ENCODE measurements at regions not wholly inside any gene's neighbourhood (a gene's known extent, or its start where the extent isn't known, plus 50 kb on each side); places are given as distances from the start of the nearest gene placed in this dataset.
A peak's percentile ranks its signal among the peaks of the same experiment; 100 is the strongest.

DNA sequence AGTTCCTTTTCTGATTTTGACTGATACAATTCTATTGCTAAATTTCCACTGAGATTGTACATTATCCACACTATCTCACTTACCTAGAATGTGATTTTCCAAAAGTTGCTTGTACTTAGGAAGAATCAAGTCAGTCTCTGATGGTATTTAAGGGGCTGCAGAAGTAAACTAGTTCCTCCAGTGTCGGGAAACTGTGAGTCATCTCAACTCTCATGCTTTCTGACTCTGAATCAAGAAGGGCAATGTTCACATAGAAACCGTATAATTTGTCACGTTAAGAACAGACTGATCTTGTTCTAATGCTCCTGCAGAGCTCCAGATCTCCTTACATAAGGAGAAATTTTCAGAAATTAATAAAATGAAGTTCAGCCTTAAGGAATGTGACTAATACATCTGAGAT is 369.3 kb downstream of the KLF5 start:
- intact Hi-C loops (cut with micrococcal nuclease) = no loop called here
- Mint-ChIP-seq H3K27me3 (peaks cover 3% of the 10 kb centered on the region), H3K9me3 (no peaks in the 10 kb centered on the region), H3K36me3 (ENCODE audit: low read depth) (no peaks in the 10 kb centered on the region), H3K4me1 (ENCODE audit: low read depth) (no peaks in the 10 kb centered on the region), H3K4me3 (no peak overlapping the region), H3K27ac (no peak overlapping the region)
- ATAC-seq (no peak), DNase-seq (peak; percentile 5)
- ChIA-PET CTCF (no interaction called here), POLR2A (no interaction called here)
- TF ChIP-seq, protein P1, sequence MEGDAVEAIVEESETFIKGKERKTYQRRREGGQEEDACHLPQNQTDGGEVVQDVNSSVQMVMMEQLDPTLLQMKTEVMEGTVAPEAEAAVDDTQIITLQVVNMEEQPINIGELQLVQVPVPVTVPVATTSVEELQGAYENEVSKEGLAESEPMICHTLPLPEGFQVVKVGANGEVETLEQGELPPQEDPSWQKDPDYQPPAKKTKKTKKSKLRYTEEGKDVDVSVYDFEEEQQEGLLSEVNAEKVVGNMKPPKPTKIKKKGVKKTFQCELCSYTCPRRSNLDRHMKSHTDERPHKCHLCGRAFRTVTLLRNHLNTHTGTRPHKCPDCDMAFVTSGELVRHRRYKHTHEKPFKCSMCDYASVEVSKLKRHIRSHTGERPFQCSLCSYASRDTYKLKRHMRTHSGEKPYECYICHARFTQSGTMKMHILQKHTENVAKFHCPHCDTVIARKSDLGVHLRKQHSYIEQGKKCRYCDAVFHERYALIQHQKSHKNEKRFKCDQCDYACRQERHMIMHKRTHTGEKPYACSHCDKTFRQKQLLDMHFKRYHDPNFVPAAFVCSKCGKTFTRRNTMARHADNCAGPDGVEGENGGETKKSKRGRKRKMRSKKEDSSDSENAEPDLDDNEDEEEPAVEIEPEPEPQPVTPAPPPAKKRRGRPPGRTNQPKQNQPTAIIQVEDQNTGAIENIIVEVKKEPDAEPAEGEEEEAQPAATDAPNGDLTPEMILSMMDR (IDR thresholded peaks at IDR 0.05) = no peak

DNA sequence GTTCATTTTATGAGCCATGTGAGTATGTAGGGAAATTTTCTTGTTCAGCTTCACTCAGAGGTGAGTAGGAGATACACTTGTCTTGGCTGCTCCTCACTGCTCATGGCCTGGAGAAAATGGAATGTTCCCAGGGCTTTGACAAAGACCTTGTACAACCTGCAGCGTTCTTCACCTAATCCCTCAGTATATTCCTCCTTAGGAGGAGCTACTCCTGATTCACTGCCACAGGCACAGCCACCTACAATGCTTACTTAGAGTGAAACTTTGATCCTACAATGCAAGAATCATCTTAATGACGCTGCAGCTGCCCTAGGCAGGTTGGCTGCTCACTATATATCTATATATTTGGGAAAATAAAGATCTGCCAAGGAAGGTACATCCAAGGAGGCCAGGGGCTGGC is 364.2 kb downstream of the KLF5 start:
- intact Hi-C loops (cut with micrococcal nuclease) = no loop called here
- Mint-ChIP-seq H3K36me3 (ENCODE audit: low read depth) (no peaks in the 10 kb centered on the region), H3K27me3 (peaks cover 3% of the 10 kb centered on the region), H3K27ac (no peak overlapping the region), H3K4me3 (no peak overlapping the region), H3K9me3 (no peaks in the 10 kb centered on the region), H3K4me1 (ENCODE audit: low read depth) (peaks cover 5% of the 10 kb centered on the region)
- DNase-seq = no peak
- ChIA-PET CTCF (interaction anchor here (1.6 kb wide), 1 partner anchor 11 kb away, joined by 4 read pairs; no protein-coding TSS in a partner anchor), POLR2A (no interaction called here)
- TF ChIP-seq, protein P1 (IDR thresholded peaks at IDR 0.05) = no peak
- no peak for ATAC-seq

DNA sequence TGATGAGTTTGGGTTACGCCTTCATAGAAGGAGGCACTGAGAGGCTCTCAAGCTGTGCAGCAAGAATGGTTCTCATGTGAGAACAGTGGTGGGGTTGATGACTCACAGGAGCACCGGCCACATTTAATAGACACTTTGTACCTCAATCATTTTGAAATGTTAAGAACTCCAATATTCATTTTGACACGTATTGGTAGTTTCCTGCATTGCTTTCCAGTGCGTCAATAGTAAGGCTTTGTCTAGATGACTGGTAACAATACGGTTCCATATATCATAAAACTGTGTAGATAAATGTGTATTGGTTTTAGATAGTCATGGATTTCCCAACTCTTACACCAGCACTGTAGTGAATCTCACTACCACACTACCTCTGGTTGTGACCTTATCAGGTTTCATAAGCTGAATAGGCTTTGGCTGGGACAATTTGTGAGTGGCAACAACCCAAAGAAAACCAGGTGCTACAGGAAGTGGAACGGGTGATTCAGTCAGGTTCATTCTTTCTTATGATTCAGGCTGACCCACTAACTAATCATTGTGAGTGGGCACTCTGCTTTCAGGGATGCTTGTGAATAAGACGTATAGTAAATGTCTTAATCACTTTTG is 362.6 kb downstream of the KLF5 start:
- Mint-ChIP-seq H3K4me1 (ENCODE audit: low read depth) (peaks cover 5% of the 10 kb centered on the region), H3K27ac (no peak overlapping the region), H3K27me3 (peaks cover 3% of the 10 kb centered on the region), H3K36me3 (ENCODE audit: low read depth) (no peaks in the 10 kb centered on the region), H3K9me3 (no peaks in the 10 kb centered on the region), H3K4me3 (no peak overlapping the region)
- ATAC-seq (peak; percentile 88), DNase-seq (peak; percentile 51)
- intact Hi-C loops (cut with micrococcal nuclease) = no loop called here
- ChIA-PET POLR2A (no interaction called here), CTCF (interaction anchor here (1.6 kb wide), 1 partner anchor 10 kb away, joined by 4 read pairs; no protein-coding TSS in a partner anchor)
- TF ChIP-seq, protein P1 (IDR thresholded peaks at IDR 0.05) = no peak

DNA sequence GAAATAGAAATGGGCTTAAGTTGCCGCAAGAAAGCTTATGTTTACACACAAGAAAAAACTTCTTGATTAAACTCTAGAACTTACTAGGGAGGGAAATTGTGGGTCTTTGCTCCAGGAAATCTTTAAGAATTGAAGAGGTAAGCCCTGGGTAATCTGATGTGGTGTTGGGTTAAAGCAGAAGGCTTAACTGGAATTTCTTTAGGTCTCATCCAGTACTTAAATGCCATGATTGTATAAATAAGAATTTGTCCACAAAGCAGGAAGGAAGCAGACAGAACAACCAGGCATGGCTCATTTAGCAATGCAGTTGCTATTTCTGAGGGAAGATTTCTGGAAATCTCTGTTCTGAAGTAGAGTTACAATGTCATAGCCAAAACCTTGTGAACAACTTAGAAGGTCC is 360.4 kb downstream of the KLF5 start:
- Mint-ChIP-seq H3K27me3 (no peaks in the 10 kb centered on the region), H3K4me3 (no peak overlapping the region), H3K27ac (no peak overlapping the region), H3K36me3 (ENCODE audit: low read depth) (no peaks in the 10 kb centered on the region), H3K4me1 (ENCODE audit: low read depth) (peaks cover 5% of the 10 kb centered on the region), H3K9me3 (no peaks in the 10 kb centered on the region)
- TF ChIP-seq, protein P1 (IDR thresholded peaks at IDR 0.05) = no peak
- CTCF ChIA-PET = no interaction called here
- POLR2A ChIA-PET = no interaction called here
- intact Hi-C loops (cut with micrococcal nuclease) = no loop called here
- no peak for ATAC-seq
- no peak for DNase-seq

DNA sequence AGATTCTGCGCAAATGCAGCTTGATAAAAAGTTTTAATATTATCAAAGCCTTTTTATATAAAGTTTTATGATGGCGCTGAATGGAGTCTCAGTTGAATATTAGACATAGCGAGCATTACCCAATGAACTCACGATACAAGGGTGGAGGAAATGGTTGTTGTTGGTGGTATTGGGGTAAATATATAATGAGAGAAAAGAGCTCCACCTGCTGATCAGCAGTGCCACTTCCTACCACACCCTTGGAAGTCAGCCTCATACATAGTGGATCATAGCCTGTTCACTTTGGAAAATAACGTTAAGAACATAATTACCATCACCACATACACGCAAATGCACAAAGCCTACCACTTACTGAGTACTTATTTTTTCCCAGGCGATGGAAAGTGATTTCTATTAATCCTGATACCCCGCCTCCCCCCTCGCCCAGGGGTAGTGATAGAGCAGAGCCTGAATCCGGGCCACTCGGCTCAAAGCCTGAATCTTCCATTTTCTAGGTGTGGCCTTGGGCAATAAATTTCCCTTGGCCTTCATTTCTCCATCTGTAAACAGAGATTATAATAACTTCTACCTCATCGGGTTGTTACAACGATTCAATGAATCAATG is 358.3 kb downstream of the KLF5 start:
- POLR2A ChIA-PET = no interaction called here
- CTCF ChIA-PET = no interaction called here
- TF ChIP-seq, protein P1 (IDR thresholded peaks at IDR 0.05) = no peak
- no peak for ATAC-seq
- intact Hi-C loops (cut with micrococcal nuclease) = no loop called here
- Mint-ChIP-seq H3K4me3 (no peak overlapping the region), H3K27me3 (no peaks in the 10 kb centered on the region), H3K4me1 (ENCODE audit: low read depth) (peaks cover 5% of the 10 kb centered on the region), H3K9me3 (no peaks in the 10 kb centered on the region), H3K36me3 (ENCODE audit: low read depth) (no peaks in the 10 kb centered on the region), H3K27ac (no peak overlapping the region)
- DNase-seq = no peak
